ENCODE measurements at regions not wholly inside any gene's neighbourhood (a gene's known extent, or its start where the extent isn't known, plus 50 kb on each side); places are given as distances from the start of the nearest gene placed in this dataset.

DNA sequence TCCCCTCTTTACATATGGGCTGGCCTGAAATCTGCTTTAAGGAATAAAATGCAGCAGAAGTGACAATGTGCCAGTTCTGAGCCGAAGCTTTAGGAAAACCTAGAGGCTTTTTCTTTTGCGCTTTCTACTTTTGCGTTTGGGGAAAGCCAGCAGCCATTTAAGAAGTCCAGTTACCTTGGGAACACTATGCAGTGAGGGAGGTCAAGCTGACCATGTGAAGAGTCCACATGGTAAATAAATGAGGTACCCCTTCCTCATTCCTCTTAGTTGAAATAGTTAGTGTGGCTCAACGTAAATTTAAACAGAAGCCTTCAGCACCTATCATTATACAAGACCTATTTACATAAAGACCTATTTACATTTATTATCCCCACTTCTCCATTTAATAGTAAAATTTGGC, 78.5 kb downstream of the TFPI2 start:
- Histone ChIP-seq H3K4me3 (ENCODE audit: control insufficient read depth in 2 of 3, extremely low read depth in 1 of 3, insufficient read depth in 2 of 3, low read depth in 1 of 3, low read length in 3 of 3) (no peak overlapping the region), H3K4me1 (ENCODE audit: control insufficient read depth, extremely low read depth, insufficient read depth, low read length) (no peaks in the 10 kb centered on the region), H3K9ac (ENCODE audit: control insufficient read depth, extremely low read depth, insufficient read depth, low read length) (no peak overlapping the region), H3K4me2 (ENCODE audit: control insufficient read depth, extremely low read depth, insufficient read depth, low read depth, low read length) (no peak overlapping the region), H2AFZ (ENCODE audit: control insufficient read depth, low read length) (no peak overlapping the region), H3K9me1 (ENCODE audit: control insufficient read depth, extremely low read depth, insufficient read depth, low read length) (no peaks in the 10 kb centered on the region), H3K27me3 (ENCODE audit: control insufficient read depth, extremely low read depth, insufficient read depth, low read length) (no peaks in the 10 kb centered on the region), H3K9me3 (ENCODE audit: control insufficient read depth, low read depth, low read length) (no peaks in the 10 kb centered on the region), H4K20me1 (ENCODE audit: control insufficient read depth, extremely low read depth, insufficient read depth, low read length) (no peaks in the 10 kb centered on the region), H3K79me2 (ENCODE audit: control insufficient read depth, insufficient read depth, low read length) (no peaks in the 10 kb centered on the region), H3K27ac (ENCODE audit: control insufficient read depth, insufficient read depth, low read length) (no peak overlapping the region), H3K36me3 (ENCODE audit: control insufficient read depth in 2 of 2, extremely low read depth in 1 of 2, insufficient read depth in 2 of 2, low read length in 2 of 2) (no peaks in the 10 kb centered on the region)
- no peak for FAIRE-seq
- TF ChIP-seq, protein P1, sequence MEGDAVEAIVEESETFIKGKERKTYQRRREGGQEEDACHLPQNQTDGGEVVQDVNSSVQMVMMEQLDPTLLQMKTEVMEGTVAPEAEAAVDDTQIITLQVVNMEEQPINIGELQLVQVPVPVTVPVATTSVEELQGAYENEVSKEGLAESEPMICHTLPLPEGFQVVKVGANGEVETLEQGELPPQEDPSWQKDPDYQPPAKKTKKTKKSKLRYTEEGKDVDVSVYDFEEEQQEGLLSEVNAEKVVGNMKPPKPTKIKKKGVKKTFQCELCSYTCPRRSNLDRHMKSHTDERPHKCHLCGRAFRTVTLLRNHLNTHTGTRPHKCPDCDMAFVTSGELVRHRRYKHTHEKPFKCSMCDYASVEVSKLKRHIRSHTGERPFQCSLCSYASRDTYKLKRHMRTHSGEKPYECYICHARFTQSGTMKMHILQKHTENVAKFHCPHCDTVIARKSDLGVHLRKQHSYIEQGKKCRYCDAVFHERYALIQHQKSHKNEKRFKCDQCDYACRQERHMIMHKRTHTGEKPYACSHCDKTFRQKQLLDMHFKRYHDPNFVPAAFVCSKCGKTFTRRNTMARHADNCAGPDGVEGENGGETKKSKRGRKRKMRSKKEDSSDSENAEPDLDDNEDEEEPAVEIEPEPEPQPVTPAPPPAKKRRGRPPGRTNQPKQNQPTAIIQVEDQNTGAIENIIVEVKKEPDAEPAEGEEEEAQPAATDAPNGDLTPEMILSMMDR (optimal IDR thresholded peaks at IDR 0.05 in 1 of 3, IDR thresholded peaks at IDR 0.05 in 1 of 3, conservative IDR thresholded peaks at IDR 0.05 in 1 of 3; ENCODE audit: extremely low read depth in 1 of 3, insufficient read depth in 2 of 3, low read length in 3 of 3): no peak
- dilution Hi-C loops (cut with MboI; ENCODE audit: extremely low pct_ligation_motif_present, low sequenced_read_pairs): no loop called here
- no peak for DNase-seq (ENCODE audit: low read depth, low spot score)

DNA sequence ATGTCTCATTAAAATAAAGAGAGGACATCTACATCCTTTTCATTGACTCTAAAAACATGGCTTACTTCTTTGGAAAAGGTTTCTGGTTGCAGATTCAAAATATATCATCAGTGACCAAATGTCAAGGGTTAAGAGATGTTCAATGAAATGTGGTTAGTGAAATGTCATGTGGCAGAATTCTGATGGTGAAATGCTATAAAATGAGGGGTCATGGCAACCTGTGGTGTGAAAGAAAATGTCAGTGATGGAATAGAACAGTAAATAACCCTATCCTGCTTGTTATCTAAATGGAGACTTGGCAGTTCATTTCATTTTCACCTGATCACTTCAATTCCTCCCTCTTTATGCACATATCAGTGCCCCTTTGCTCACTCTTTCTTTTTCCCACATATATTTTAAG, 79.4 kb downstream of the TFPI2 start:
- H3K4me3 ChIP-seq (ENCODE audit: control insufficient read depth in 2 of 3, extremely low read depth in 1 of 3, insufficient read depth in 2 of 3, low read depth in 1 of 3, low read length in 3 of 3): no peak overlapping the region
- H3K79me2 ChIP-seq (ENCODE audit: control insufficient read depth, insufficient read depth, low read length): no peaks in the 10 kb centered on the region
- no peak for FAIRE-seq
- TF ChIP-seq, protein P1 (optimal IDR thresholded peaks at IDR 0.05 in 1 of 3, IDR thresholded peaks at IDR 0.05 in 1 of 3, conservative IDR thresholded peaks at IDR 0.05 in 1 of 3; ENCODE audit: extremely low read depth in 1 of 3, insufficient read depth in 2 of 3, low read length in 3 of 3): no peak
- TF ChIP-seq EZH2 (IDR thresholded peaks at IDR 0.05; ENCODE audit: low read length): no peak
- no peak for DNase-seq (ENCODE audit: low read depth, low spot score)
- no peaks in the 10 kb centered on the region for H3K27me3 ChIP-seq (ENCODE audit: control insufficient read depth, extremely low read depth, insufficient read depth, low read length)
- no peaks in the 10 kb centered on the region for H3K4me1 ChIP-seq (ENCODE audit: control insufficient read depth, extremely low read depth, insufficient read depth, low read length)
- dilution Hi-C loops (cut with MboI; ENCODE audit: extremely low pct_ligation_motif_present, low sequenced_read_pairs): no loop called here
- H4K20me1 ChIP-seq (ENCODE audit: control insufficient read depth, extremely low read depth, insufficient read depth, low read length): no peaks in the 10 kb centered on the region
- no peak overlapping the region for H3K4me2 ChIP-seq (ENCODE audit: control insufficient read depth, extremely low read depth, insufficient read depth, low read depth, low read length)
- no peaks in the 10 kb centered on the region for H3K9me3 ChIP-seq (ENCODE audit: control insufficient read depth, low read depth, low read length)
- no peaks in the 10 kb centered on the region for H3K9me1 ChIP-seq (ENCODE audit: control insufficient read depth, extremely low read depth, insufficient read depth, low read length)
- H2AFZ ChIP-seq (ENCODE audit: control insufficient read depth, low read length): no peak overlapping the region
- H3K27ac ChIP-seq (ENCODE audit: control insufficient read depth, insufficient read depth, low read length): no peak overlapping the region
- H3K36me3 ChIP-seq (ENCODE audit: control insufficient read depth in 2 of 2, extremely low read depth in 1 of 2, insufficient read depth in 2 of 2, low read length in 2 of 2): no peaks in the 10 kb centered on the region
- no peak overlapping the region for H3K9ac ChIP-seq (ENCODE audit: control insufficient read depth, extremely low read depth, insufficient read depth, low read length)

Measured in keratinocyte (primary cell).